Epithelial cell of esophagus (primary cell): ENCODE measurements at regions not wholly inside any gene's neighbourhood (a gene's known extent, or its start where the extent isn't known, plus 50 kb on each side); places are given as distances from the start of the nearest gene placed in this dataset.
A peak's percentile ranks its signal among the peaks of the same experiment; 100 is the strongest.

ENCODE experiments used
- DNase-seq: peaks from one replicate; pipeline ENCODE4 v3.0.0; 2010; ENCODE audit warnings: low read depth
- H3K4me3 ChIP-seq: 2 replicates; pipeline ENCODE4 v1.5.1; 2011; ENCODE audit warnings: mild to moderate bottlenecking, low read length, control low read depth
- TF ChIP-seq, protein P1 (sequence below): IDR thresholded peaks from 2 replicates; pipeline ENCODE4 v1.5.1; 2011; ENCODE audit warnings: low read depth, mild to moderate bottlenecking, low read length, control low read depth, inconsistent platforms; ENCODE audit not compliant: insufficient read depth; ENCODE audit errors: missing control alignments

DNA sequence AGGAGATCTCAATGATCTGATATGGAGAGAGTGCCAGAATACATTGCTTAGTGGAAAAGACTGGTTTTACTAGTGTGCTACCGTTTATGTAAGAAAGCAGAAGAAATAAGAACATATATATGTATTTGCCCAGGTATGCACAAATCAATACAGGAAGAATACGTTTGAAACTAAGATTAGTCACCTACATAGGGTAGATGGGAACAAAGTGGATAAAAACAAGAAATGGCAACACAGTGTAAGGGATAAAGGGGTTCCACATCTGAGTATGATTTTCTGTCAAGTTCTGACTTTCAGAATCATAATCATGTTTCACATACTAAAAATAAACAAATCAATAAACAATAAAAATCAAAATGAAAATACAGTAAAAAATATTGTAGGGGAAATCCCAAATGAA, 148.6 kb upstream of the NAMPT start:
- H3K4me3 ChIP-seq = no peak overlapping the region
- TF ChIP-seq, protein P1, sequence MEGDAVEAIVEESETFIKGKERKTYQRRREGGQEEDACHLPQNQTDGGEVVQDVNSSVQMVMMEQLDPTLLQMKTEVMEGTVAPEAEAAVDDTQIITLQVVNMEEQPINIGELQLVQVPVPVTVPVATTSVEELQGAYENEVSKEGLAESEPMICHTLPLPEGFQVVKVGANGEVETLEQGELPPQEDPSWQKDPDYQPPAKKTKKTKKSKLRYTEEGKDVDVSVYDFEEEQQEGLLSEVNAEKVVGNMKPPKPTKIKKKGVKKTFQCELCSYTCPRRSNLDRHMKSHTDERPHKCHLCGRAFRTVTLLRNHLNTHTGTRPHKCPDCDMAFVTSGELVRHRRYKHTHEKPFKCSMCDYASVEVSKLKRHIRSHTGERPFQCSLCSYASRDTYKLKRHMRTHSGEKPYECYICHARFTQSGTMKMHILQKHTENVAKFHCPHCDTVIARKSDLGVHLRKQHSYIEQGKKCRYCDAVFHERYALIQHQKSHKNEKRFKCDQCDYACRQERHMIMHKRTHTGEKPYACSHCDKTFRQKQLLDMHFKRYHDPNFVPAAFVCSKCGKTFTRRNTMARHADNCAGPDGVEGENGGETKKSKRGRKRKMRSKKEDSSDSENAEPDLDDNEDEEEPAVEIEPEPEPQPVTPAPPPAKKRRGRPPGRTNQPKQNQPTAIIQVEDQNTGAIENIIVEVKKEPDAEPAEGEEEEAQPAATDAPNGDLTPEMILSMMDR = no peak
- no peak for DNase-seq

DNA sequence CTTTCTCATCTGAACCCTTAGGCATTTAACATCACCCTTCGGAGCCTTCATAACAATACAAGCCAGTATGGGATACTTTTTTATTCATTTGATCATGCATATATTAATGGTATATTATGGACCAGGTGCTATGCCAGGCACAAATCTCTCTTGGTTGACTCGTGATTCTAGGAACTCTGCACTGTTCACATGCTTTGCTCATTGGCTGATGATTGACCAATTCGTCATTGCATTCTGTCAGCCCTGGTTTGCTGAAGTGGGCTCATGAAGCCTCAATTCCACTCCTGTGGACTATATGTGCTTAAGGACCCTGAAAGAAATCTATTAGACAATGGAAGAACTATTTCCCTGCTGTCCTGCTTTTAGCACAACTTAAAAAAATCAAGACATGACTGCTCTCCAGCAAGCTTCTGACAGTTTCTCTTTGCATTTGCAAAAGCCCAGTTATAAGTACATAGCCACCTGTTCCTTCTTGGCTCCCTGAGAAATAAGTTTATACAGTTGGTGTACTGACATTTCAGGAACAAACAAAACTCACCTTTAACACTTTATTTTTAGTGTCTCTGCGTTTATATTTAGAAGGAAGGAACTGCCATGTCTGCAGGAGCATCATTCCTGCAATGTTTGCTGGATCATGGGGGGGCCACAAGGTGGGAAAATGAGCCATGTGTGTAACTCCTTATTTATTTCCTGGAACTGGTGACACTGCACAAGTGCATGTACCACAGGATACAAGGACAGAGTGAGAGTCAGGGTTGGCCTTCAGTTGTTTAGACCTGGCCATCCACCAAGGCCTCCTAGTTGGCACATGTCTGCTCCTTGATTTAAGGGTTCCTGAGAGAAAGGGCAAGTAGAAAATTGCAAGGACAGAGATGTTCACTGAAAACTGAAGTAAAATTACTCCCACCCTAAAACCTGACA, 146.0 kb upstream of the NAMPT start:
- no peak for DNase-seq
- TF ChIP-seq, protein P1 = no peak
- H3K4me3 ChIP-seq = no peak overlapping the region

DNA sequence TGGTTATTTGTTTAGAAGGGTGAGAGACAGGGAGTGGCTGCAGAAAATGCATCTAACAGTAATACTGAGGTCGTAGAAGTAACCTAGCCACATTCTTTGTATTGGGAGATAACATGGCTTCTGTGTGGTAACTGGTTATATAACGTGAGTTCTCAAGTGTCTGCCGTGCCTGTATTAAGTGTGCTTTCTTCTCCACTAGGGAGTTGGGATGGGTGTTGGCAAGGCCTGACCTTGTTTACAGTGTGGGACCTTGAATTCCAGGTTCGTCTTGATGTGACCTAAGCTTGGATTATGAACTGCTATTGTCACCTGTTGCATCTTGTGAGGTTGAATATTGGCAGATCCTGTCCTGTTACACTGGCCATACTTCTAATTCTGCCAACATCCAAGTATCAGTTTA, 145.3 kb upstream of the NAMPT start:
- TF ChIP-seq, protein P1 = no peak
- DNase-seq = peak; percentile 42
- H3K4me3 ChIP-seq = no peak overlapping the region

DNA sequence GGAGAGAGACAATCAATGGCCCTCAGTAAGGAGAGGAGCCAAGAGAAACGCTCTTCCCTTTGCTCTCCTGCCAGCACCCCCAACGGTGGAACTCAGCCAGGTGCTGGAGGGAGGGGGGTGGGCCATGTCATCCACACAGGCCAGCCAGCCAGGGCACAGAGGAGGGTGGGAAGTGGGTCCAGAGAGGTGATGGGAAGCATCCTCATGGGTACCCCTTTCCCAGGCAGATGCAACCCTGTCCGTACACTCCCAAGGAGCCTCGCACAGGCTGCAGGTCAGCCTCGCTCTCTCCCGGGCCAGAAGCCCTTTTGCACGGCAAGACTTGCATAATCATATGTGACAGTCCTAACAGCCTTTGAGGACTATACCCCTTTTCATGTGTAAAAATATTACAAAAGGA, 142.0 kb upstream of the NAMPT start:
- TF ChIP-seq, protein P1 = no peak
- H3K4me3 ChIP-seq = no peak overlapping the region
- DNase-seq = no peak

DNA sequence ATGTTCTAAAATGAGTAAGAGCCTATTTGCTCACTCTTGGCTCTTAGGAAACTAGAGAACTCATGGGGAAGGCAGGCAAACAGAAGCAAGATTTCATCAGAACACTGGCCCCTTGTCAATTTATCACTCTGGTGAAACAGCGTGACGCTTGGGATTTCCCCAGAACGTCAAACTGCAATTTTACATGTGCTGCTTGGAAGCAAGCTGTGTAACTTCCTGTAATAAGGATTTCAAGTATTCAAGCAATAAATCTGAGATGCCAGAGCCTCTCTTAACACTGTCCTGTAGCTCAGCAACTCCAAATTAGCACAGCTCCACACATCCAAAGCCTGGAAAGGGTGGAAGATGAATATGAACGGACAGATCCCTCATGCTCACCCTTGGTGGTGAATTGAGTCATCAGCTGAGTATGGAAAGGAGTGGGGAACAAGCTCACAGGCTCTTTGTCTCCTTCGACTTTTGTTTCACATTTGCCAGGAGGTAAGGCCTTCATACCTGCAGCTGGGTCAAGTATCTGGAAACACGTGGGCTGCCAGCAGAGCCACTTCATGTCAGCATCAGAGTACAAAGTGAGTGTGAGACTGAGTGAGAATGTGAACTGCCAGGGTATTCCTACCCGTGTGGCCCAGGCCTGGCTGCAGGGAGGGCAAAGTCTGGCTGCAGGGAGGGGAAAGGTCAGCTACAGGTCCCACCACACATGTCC, 140.4 kb upstream of the NAMPT start:
- DNase-seq = peak; percentile 99
- no peak overlapping the region for H3K4me3 ChIP-seq

DNA sequence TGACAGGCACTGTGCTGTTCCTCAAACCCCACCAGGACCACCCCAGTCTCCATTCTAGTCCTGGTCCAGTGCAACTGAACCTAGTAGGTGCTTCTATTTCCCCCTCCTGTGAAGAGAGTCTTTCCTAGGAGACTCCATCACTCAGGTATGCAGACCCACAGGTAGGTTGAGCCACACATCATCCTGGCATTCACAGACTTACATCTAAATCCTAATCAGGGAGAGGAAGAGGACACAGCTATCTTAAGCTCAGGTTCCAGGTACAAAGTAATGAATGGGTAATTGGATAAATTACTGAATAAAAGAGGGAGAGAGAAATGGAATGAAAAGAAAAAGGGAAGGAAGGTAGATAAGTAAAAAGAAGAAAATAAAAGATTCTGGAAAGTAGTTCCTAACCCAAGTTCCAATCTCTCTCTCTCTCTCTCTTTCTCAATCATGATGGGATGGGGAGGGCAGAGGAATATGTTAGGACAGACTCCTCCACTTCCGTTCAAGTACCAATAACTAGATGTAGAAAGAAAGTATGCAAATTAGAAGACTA, 139.8 kb upstream of the NAMPT start:
- TF ChIP-seq, protein P1 = no peak
- H3K4me3 ChIP-seq = no peak overlapping the region
- DNase-seq = peak; percentile 77

More for the DNA sequence above, 140.4 kb upstream of the NAMPT start:
- TF ChIP-seq, protein P1 = no peak
